Choroid plexus epithelial cell (primary cell): ENCODE measurements at regions not wholly inside any gene's neighbourhood (a gene's known extent, or its start where the extent isn't known, plus 50 kb on each side); places are given as distances from the start of the nearest gene placed in this dataset.
"Not testable (repeated sequence)": the region's sequence is repeated elsewhere in the genome, so short reads cannot be mapped to it uniquely, and the experiment has no call there.

Experiments used
- DNase-seq: peaks from one replicate; pipeline ENCODE4 v3.0.0-alpha.2; 2010; ENCODE audit warnings: low read depth
- H3K4me3 ChIP-seq: 2 replicates; pipeline ENCODE4 v1.5.1; 2011; ENCODE audit warnings: low read depth, mild to moderate bottlenecking, control low read depth, low read length, moderate library complexity
- TF ChIP-seq, protein P1 (sequence below): conservative IDR thresholded peaks from 2 replicates; pipeline ENCODE4 v1.5.1; 2011; ENCODE audit warnings: low read depth, mild to moderate bottlenecking, control low read depth, inconsistent platforms, low read length, moderate library complexity

DNA sequence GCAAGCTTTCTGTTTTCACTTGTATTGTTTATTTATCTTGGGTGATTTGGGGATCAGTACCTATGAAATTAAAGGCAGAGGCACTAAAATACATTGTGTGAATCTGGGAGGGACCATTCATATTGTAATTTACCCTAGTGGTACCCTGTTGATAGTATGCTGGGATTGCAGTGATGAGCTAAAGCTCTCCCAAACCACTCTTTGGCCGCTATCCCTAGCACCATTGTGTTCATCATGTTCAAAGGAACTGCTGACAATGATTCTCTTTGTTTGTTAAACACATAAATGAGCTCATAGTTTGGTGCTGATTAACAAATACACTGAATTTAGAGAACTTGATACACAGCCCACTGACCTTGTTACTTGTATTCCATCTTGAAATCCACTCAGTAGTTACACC, 1469.8 kb downstream of the CDH11 start:
- H3K4me3 ChIP-seq = no peak overlapping the region
- TF ChIP-seq, protein P1, sequence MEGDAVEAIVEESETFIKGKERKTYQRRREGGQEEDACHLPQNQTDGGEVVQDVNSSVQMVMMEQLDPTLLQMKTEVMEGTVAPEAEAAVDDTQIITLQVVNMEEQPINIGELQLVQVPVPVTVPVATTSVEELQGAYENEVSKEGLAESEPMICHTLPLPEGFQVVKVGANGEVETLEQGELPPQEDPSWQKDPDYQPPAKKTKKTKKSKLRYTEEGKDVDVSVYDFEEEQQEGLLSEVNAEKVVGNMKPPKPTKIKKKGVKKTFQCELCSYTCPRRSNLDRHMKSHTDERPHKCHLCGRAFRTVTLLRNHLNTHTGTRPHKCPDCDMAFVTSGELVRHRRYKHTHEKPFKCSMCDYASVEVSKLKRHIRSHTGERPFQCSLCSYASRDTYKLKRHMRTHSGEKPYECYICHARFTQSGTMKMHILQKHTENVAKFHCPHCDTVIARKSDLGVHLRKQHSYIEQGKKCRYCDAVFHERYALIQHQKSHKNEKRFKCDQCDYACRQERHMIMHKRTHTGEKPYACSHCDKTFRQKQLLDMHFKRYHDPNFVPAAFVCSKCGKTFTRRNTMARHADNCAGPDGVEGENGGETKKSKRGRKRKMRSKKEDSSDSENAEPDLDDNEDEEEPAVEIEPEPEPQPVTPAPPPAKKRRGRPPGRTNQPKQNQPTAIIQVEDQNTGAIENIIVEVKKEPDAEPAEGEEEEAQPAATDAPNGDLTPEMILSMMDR = no peak
- DNase-seq = no peak

DNA sequence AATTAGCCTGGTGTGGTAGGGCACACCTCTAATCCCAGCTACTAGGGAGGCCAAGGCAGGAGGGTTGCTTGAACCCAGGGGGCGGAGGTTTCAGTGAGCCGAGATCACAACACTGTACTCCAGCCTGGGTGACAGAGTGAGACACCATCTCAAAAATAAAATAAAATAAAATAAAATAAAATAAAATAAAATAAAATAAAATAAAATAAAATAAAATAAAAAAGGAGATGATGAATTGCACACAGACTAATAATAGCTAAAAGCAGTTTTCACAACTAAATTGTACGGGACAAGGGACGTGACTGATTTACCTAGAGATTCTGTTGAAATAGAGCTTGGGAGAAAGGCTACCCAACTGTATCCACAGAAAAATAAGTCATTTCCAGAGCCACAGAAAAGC, 1471.3 kb downstream of the CDH11 start:
- TF ChIP-seq, protein P1 = no peak
- no peak for DNase-seq
- H3K4me3 ChIP-seq = no peak overlapping the region

DNA sequence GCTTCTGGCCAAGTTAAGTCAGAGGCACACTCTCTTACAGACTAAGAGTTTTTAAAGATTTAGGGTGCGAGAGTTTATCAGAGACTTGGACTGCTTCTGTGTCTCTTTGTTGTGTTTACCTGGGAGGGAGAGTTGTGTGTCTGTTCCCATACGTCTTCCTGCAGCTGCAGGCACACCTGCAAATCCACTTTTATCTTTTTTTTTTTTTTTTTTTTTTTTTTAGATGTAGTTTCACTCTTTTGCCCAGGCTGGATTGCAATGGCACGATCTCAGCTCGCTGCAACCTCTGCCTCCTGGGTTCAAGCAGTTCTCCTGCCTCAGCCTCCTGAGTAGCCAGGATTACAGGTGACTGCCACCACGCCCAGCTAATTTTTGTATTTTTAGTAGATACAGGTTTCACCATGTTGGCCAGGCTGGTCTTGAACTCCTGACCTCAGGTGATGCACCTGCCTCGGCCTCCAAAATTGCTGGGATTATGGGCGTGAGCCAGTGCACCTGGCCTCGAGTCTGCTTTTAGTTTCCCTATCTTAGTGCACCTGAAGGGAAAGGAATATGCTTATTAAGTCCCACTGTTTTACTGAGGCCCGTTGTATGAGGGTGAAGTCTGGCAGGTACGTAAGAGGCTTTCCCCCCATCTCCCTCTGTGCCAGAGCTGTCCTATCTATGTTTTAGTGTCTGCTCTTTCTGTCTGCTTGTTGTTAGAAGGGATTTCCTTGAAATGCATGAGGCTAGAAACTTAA, 1488.0 kb downstream of the CDH11 start:
- not testable (repeated sequence) for DNase-seq, H3K4me3 ChIP-seq

DNA sequence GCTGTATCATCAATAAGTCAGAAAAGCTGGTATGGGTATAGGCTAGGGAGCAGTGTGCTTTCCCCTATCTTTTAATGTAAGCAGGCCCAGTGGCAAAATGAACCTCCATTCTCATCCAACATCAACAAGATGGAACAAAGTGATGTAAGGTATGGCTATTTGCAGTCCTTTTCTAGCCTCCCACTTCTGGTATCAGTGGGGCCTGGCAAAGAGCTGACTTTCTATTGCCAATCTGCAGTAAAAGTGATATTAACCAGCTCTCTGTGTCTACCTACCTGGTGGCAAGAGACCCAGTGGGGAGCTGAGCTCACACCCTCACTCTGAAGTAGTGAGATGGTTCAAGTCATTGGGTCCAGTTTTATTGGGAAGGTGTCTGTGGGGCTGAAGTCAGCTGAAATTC, 1492.6 kb downstream of the CDH11 start:
- no peak overlapping the region for H3K4me3 ChIP-seq
- TF ChIP-seq, protein P1 = no peak
- DNase-seq = no peak

DNA sequence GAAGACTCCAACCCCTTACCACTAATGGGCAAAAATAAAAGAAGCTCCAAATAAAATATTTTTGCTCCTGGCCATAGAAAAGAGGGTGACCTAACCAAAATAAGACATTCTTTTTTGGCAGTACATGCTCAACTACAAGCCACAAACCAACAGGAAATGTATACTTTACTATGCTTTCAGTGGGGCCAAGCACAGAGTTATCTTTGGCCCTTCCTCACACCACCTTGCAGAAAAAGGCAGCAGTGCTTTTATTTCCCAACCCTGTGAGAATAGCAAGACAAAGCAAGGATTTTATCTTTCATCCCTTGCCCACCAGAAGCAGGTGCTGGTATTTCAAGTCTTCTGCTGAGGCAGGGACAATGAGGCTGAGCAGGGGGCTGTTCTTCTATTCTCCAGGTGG, 1493.1 kb downstream of the CDH11 start:
- TF ChIP-seq, protein P1 = no peak
- no peak overlapping the region for H3K4me3 ChIP-seq
- no peak for DNase-seq

DNA sequence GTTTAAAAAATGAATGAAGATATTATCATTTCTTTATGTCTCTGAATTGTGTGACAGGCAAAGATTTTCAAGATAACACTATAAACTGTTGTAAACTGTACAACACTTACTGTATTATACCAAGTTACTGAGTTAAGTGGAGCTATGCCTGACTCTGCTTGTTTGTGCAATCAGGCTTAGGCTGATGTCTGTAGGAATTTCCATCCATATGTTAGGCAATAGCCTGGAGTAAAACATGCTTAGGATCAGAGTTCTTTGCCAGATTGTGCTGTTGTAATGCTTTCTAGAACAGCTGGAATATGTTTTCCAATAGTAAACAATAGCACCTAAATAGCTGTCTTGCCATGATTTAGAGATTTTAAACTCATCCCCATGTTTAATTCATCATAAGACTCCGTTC, 1496.7 kb downstream of the CDH11 start:
- no peak overlapping the region for H3K4me3 ChIP-seq
- DNase-seq = no peak
- TF ChIP-seq, protein P1 = no peak

DNA sequence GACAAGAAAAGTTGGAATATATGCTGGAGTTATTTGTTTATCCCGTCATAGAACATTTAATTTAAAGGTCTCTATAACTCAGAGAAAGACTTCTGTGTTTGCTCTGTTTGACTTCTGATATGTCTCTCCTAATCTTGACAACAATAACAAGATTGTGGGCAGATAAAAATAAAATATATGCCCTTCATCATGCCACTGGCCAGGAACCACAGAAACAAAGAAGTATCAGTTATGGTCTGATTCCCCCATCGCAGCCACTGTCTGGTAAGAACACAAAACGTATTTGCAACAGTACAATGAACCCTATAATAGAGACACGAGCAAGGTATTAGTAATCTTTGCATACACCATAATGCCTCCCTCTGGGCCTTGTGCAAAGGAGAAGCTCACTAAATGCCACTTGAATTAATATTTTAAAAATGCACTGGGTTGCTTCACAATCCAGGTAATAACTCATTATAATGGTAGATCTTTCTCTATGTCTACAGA, 1498.3 kb downstream of the CDH11 start:
- no peak for DNase-seq
- TF ChIP-seq, protein P1 = no peak
- no peak overlapping the region for H3K4me3 ChIP-seq
